ENCODE measurements at regions not wholly inside any gene's neighbourhood (a gene's known extent, or its start where the extent isn't known, plus 50 kb on each side); places are given as distances from the start of the nearest gene placed in this dataset.

- TF ChIP-seq, protein P1, sequence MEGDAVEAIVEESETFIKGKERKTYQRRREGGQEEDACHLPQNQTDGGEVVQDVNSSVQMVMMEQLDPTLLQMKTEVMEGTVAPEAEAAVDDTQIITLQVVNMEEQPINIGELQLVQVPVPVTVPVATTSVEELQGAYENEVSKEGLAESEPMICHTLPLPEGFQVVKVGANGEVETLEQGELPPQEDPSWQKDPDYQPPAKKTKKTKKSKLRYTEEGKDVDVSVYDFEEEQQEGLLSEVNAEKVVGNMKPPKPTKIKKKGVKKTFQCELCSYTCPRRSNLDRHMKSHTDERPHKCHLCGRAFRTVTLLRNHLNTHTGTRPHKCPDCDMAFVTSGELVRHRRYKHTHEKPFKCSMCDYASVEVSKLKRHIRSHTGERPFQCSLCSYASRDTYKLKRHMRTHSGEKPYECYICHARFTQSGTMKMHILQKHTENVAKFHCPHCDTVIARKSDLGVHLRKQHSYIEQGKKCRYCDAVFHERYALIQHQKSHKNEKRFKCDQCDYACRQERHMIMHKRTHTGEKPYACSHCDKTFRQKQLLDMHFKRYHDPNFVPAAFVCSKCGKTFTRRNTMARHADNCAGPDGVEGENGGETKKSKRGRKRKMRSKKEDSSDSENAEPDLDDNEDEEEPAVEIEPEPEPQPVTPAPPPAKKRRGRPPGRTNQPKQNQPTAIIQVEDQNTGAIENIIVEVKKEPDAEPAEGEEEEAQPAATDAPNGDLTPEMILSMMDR (conservative IDR thresholded peaks at IDR 0.05): no peak
- TF ChIP-seq ZFX (IDR thresholded peaks at IDR 0.05): no peak
Measured at GRCh38 chr5:86879086-86879485, 261.3 kb downstream of the COX7C start.
